ENCODE measurements at regions not wholly inside any gene's neighbourhood (a gene's known extent, or its start where the extent isn't known, plus 50 kb on each side); places are given as distances from the start of the nearest gene placed in this dataset.

DNA sequence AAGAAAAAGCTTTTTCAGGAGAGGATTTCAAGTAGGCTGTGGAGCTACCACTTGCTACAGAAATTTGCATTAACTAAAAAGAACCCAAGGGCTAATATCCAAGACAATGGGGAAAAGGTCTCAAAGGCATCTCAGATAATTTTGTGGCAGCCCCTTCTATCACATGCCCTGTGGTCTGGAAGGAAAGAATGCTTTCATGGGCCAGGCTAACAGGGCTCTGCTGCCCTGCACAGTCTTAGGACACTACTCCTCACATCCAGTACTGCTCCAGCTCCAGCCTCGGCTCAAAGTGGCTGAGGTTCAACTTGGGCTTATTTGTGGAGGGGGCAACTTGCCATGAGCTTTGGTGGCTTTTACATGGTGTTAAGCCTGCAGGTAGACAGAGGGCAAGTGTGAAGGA lies 1150.3 kb downstream of the CNTNAP5 start:
- TF ChIP-seq SUZ12 (IDR thresholded peaks at IDR 0.05) (no peak), ARNT (IDR thresholded peaks at IDR 0.05) (no peak), HDGF (IDR thresholded peaks at IDR 0.05; ENCODE audit: borderline replicate concordance) (no peak), FOXM1 (IDR thresholded peaks at IDR 0.05; ENCODE audit: borderline replicate concordance) (no peak), FOXA1 (IDR thresholded peaks at IDR 0.05) (no peak), PKNOX1 (IDR thresholded peaks at IDR 0.05) (no peak), SP1 (IDR thresholded peaks at IDR 0.05) (no peak)

All from HEK293T (cell line).